ENCODE measurements at regions not wholly inside any gene's neighbourhood (a gene's known extent, or its start where the extent isn't known, plus 50 kb on each side); places are given as distances from the start of the nearest gene placed in this dataset.

GRCh38 chr6:153523390-153523789, 392.3 kb upstream of the RGS17 start:
- TF ChIP-seq GLIS3 (CRISPR knock-in tag; IDR thresholded peaks at IDR 0.05), result no peak
- no peak for TF ChIP-seq BACH2 (CRISPR knock-in tag; IDR thresholded peaks at IDR 0.05; ENCODE audit: borderline replicate concordance)
- TF ChIP-seq PATZ1 (CRISPR knock-in tag; IDR thresholded peaks at IDR 0.05; ENCODE audit: borderline replicate concordance), result no peak
- TF ChIP-seq ARNTL (CRISPR knock-in tag; IDR thresholded peaks at IDR 0.05; ENCODE audit: borderline replicate concordance, low read depth), result no peak
- TF ChIP-seq ZNF565 (CRISPR knock-in tag; conservative IDR thresholded peaks at IDR 0.05; ENCODE audit: low read depth), result no peak
- no peak for TF ChIP-seq ZC3H10 (CRISPR knock-in tag; IDR thresholded peaks at IDR 0.05)
- TF ChIP-seq POU6F1 (CRISPR knock-in tag; IDR thresholded peaks at IDR 0.05; ENCODE audit: borderline replicate concordance, low read depth), result no peak
- no peak for TF ChIP-seq ZFP30 (CRISPR knock-in tag; IDR thresholded peaks at IDR 0.05)
